Tibial nerve (tissue), 4 donors: ENCODE measurements at regions not wholly inside any gene's neighbourhood (a gene's known extent, or its start where the extent isn't known, plus 50 kb on each side); places are given as distances from the start of the nearest gene placed in this dataset.

Experiments
- DNase-seq, 2 donors: peaks; one replicate each; pipeline ENCODE4 v3.0.0-alpha.2; 2019; ENCODE audit warnings: low spot score in 2 of 2
- H3K27ac ChIP-seq, 4 donors: fragments of 200-600 bp; sonication (generic) in 3 of 4; one replicate each; pipeline ENCODE4 v1.5.1; 2017 to 2019; ENCODE audit warnings: mild to moderate bottlenecking in 1 of 4
- H3K27me3 ChIP-seq, 2 donors: fragments of 200-600 bp; sonication (generic) in 1 of 2; one replicate each; pipeline versions ENCODE4 v1.5.1 to v1.6.0; 2017 to 2019
- H3K36me3 ChIP-seq, 3 donors: fragments of 200-600 bp; sonication (generic); one replicate each; pipeline ENCODE4 v1.5.1; 2018 to 2019
- H3K4me1 ChIP-seq, 4 donors: fragments of 200-600 bp; sonication (generic) in 3 of 4; one replicate each; pipeline ENCODE4 v1.5.1; 2017 to 2019
- H3K4me3 ChIP-seq, 4 donors: fragments of 200-600 bp; sonication (generic) in 3 of 4; one replicate each; pipeline ENCODE4 v1.5.1; 2017 to 2019; ENCODE audit warnings: mild to moderate bottlenecking in 1 of 4, moderate library complexity in 1 of 4
- H3K9me3 ChIP-seq, 4 donors: fragments of 200-600 bp; sonication (generic) in 3 of 4; one replicate each; pipeline ENCODE4 v1.5.1; 2017 to 2019
- CTCF ChIP-seq, 5 experiments: fragments of 200-600 bp in 3 of 5; fragments of 450-650 bp in 2 of 5; sonication (generic) in 3 of 5; IDR thresholded peaks; one replicate each; pipeline ENCODE4 v1.5.1; 2016 to 2019; ENCODE audit warnings: antibody characterized with exemption in 5 of 5, mild to moderate bottlenecking in 3 of 5, moderate library complexity in 2 of 5
- EP300 ChIP-seq, 2 donors: sonication (generic); formaldehyde crosslinking; IDR thresholded peaks; one replicate each; pipeline ENCODE4 v1.6.1; 2017; ENCODE audit warnings: antibody characterized with exemption in 2 of 2, mild to moderate bottlenecking in 1 of 2
- POLR2A ChIP-seq, 2 donors: fragments of 450-650 bp; IDR thresholded peaks; one replicate each; pipeline ENCODE4 v1.6.1; 2017; ENCODE audit warnings: antibody characterized with exemption in 2 of 2, mild to moderate bottlenecking in 2 of 2, moderate library complexity in 2 of 2
- WGBS, 2 donors: methylation state at CpG; one replicate each; pipeline ENCODE4 v1.1.5; 2018; 5-methylcytosine and 5-hydroxymethylcytosine counted together

- Histone ChIP-seq H3K4me3 (no peak overlapping the region), H3K27me3 (no peaks in the 10 kb centered on the region), H3K36me3 (no peaks in the 10 kb centered on the region), H3K9me3 (no peaks in the 10 kb centered on the region), H3K4me1 (no peaks in the 10 kb centered on the region), H3K27ac (no peak overlapping the region)
- no peak for TF ChIP-seq POLR2A (IDR thresholded peaks at IDR 0.05)
- TF ChIP-seq CTCF (IDR thresholded peaks at IDR 0.05): no peak
- no peak for TF ChIP-seq EP300 (IDR thresholded peaks at IDR 0.05)
- 75 to 76% methylated on average over 11 of the region's 11 CpGs for WGBS, 2 donors
- no peak for DNase-seq
Observed at GRCh38 chr10:18753312-18753895, 94.2 kb downstream of the ARL5B start.

GRCh38 chr10:18759575-18759974, 100.3 kb downstream of the ARL5B start:
- no peaks in the 10 kb centered on the region for H3K36me3 ChIP-seq
- H3K4me3 ChIP-seq: no peak overlapping the region
- H3K4me1 ChIP-seq: no peaks in the 10 kb centered on the region
- whole genome bisulfite sequencing, 2 donors: 33 to 75% methylated on average over 1 of the region's 1 CpG
- no peaks in the 10 kb centered on the region for H3K9me3 ChIP-seq
- H3K27me3 ChIP-seq: no peaks in the 10 kb centered on the region
- H3K27ac ChIP-seq: no peak overlapping the region
- no peak for TF ChIP-seq CTCF (IDR thresholded peaks at IDR 0.05)
- TF ChIP-seq EP300 (IDR thresholded peaks at IDR 0.05): no peak
- TF ChIP-seq POLR2A (IDR thresholded peaks at IDR 0.05): no peak
- no peak for DNase-seq

GRCh38 chr10:18760836-18761235, 101.6 kb downstream of the ARL5B start:
- no peaks in the 10 kb centered on the region for H3K36me3 ChIP-seq
- H3K4me1 ChIP-seq: no peaks in the 10 kb centered on the region
- no peaks in the 10 kb centered on the region for H3K27me3 ChIP-seq
- TF ChIP-seq EP300 (IDR thresholded peaks at IDR 0.05) (no peak), POLR2A (IDR thresholded peaks at IDR 0.05) (no peak), CTCF (IDR thresholded peaks at IDR 0.05) (no peak)
- H3K27ac ChIP-seq: no peak overlapping the region
- H3K9me3 ChIP-seq: no peaks in the 10 kb centered on the region
- no peak overlapping the region for H3K4me3 ChIP-seq
- DNase-seq: no peak
- 73 to 87% methylated on average over 4 of the region's 4 CpGs for whole genome bisulfite sequencing, 2 donors

- TF ChIP-seq EP300 (IDR thresholded peaks at IDR 0.05) (no peak), CTCF (IDR thresholded peaks at IDR 0.05) (no peak), POLR2A (IDR thresholded peaks at IDR 0.05) (no peak)
- Histone ChIP-seq H3K4me1 (no peaks in the 10 kb centered on the region), H3K27ac (no peak overlapping the region), H3K4me3 (no peak overlapping the region), H3K36me3 (no peaks in the 10 kb centered on the region), H3K27me3 (no peaks in the 10 kb centered on the region), H3K9me3 (no peaks in the 10 kb centered on the region)
- 88 to 91% methylated on average over 4 of the region's 4 CpGs for WGBS, 2 donors
- no peak for DNase-seq
Observed at GRCh38 chr10:18767981-18768380, 108.8 kb downstream of the ARL5B start.

GRCh38 chr10:18773180-18773579, 113.9 kb downstream of the ARL5B start:
- Histone ChIP-seq H3K27me3 (no peaks in the 10 kb centered on the region), H3K9me3 (no peaks in the 10 kb centered on the region), H3K27ac (no peak overlapping the region), H3K4me1 (no peaks in the 10 kb centered on the region), H3K36me3 (no peaks in the 10 kb centered on the region), H3K4me3 (no peak overlapping the region)
- 79 to 83% methylated on average over 4 of the region's 4 CpGs for WGBS, 2 donors
- DNase-seq: no peak
- TF ChIP-seq CTCF (IDR thresholded peaks at IDR 0.05) (no peak), POLR2A (IDR thresholded peaks at IDR 0.05) (no peak), EP300 (IDR thresholded peaks at IDR 0.05) (no peak)
